Muscle layer of colon (tissue), 2 donors: ENCODE measurements at regions not wholly inside any gene's neighbourhood (a gene's known extent, or its start where the extent isn't known, plus 50 kb on each side); places are given as distances from the start of the nearest gene placed in this dataset.
"Not testable (repeated sequence)": the region's sequence is repeated elsewhere in the genome, so short reads cannot be mapped to it uniquely, and the experiment has no call there.

ENCODE experiments used
- H3K27ac ChIP-seq: one replicate; pipeline ENCODE4 v1.7.0; 2013; ENCODE audit warnings: low read depth, mild to moderate bottlenecking, low read length, moderate library complexity
- H3K27me3 ChIP-seq, 2 donors: one replicate each; pipeline ENCODE4 v1.7.0; 2013; ENCODE audit warnings: low read length in 2 of 2, mild to moderate bottlenecking in 2 of 2; ENCODE audit not compliant: insufficient read depth in 2 of 2, control insufficient read depth in 1 of 2
- H3K36me3 ChIP-seq: one replicate; pipeline ENCODE4 v1.7.0; 2013; ENCODE audit warnings: mild to moderate bottlenecking, low read length; ENCODE audit not compliant: insufficient read depth
- H3K4me1 ChIP-seq: one replicate; pipeline ENCODE4 v1.7.0; 2013; ENCODE audit warnings: mild to moderate bottlenecking, low read length; ENCODE audit not compliant: insufficient read depth
- H3K4me3 ChIP-seq, 2 donors: one replicate each; pipeline ENCODE4 v1.7.0; 2013; ENCODE audit warnings: low read length in 2 of 2, low read depth in 1 of 2, mild to moderate bottlenecking in 1 of 2, moderate library complexity in 1 of 2
- H3K9ac ChIP-seq: one replicate; pipeline ENCODE4 v1.7.0; 2013; ENCODE audit warnings: low read length
- H3K9me3 ChIP-seq: one replicate; pipeline ENCODE4 v1.7.0; 2013; ENCODE audit warnings: mild to moderate bottlenecking, low read length
- donor health status: abdominal sarcoma.
- donor health status: Adenocarcinoma of cecum.

DNA sequence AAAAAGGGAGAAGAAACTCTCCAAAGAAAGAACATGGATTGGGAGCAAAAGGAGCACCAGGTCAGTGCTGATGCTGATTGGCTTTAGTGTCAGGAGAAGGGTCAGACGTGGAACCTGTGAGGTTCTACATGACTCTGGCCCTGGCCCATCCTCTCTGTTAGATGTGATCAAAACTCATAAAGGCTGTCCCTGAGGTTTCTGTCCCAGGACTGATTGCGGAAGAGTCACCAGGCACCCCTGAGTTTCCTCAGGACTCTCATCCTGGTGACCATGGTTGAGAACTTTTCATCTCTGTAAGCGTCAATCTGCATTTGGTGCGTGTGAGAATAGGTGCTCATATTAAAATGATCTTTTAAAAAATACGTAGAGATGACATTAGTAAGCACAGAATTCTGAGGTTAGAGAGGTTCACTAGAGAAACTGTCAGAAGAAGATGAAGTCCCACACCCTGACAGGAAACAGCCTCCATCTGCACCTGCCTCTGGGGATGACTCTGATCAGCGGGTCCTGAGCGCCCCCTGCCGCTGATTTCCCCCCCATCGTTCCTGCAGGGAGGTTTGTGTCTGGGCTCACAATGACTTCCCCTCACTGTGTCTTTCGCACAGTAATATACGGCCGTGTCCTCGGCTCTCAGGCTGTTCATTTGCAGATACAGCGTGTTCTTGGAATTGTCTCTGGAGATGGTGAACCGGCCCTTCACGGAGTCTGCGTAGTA lies 741.8 kb downstream of the TMEM121 start:
- Histone ChIP-seq H3K27ac (no peak overlapping the region), H3K4me3 (no peak overlapping the region), H3K4me1 (no peaks in the 10 kb centered on the region), H3K27me3 (no peaks in the 10 kb centered on the region), H3K9ac (no peak overlapping the region), H3K9me3 (no peaks in the 10 kb centered on the region), H3K36me3 (no peaks in the 10 kb centered on the region)

GRCh38 chr14:106269029-106269428 lies 742.6 kb downstream of the TMEM121 start:
- Histone ChIP-seq H3K36me3 (no peaks in the 10 kb centered on the region), H3K9ac (no peak overlapping the region), H3K27me3 (no peaks in the 10 kb centered on the region), H3K9me3 (no peaks in the 10 kb centered on the region), H3K4me1 (no peaks in the 10 kb centered on the region), H3K4me3 (no peak overlapping the region), H3K27ac (no peak overlapping the region)

DNA sequence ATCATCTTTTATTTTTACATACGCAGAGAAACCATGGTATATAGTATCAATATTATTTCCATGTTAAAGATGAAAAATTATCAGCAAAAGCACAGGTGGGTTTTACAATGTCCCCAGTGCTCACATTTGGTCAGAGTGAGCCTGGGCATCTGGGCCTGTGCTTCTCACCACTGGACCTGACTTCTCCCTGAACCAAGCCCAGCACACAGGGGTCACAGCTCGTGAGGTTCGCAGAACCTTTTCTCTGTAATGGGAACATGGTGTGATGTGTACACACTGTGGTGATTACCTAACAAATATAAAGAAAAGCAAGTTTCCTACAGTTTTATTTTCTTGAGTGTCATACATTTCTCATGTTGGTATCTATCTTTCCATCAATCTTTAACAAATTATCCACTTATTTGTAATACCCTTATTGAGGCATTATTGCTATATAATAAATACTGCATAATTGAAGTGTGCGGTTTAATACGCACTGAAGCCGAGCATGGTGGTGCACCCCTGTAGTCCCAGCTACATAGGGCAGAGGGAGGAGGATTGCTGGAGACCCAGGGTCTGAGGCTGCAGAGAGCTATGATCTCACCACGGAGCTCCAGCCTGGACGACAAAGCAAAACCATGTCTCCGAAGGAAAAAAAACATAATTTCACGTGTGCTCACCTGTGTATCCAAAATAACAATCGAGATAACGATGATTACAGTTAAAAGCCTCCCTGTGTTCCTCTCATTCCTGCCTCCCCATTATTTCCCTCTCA lies 743.2 kb downstream of the TMEM121 start:
- H3K27ac ChIP-seq: no peak overlapping the region
- H3K9ac ChIP-seq: no peak overlapping the region
- no peak overlapping the region for H3K4me3 ChIP-seq
- no peaks in the 10 kb centered on the region for H3K36me3 ChIP-seq
- H3K9me3 ChIP-seq: no peaks in the 10 kb centered on the region
- H3K4me1 ChIP-seq: no peaks in the 10 kb centered on the region
- H3K27me3 ChIP-seq: no peaks in the 10 kb centered on the region

DNA sequence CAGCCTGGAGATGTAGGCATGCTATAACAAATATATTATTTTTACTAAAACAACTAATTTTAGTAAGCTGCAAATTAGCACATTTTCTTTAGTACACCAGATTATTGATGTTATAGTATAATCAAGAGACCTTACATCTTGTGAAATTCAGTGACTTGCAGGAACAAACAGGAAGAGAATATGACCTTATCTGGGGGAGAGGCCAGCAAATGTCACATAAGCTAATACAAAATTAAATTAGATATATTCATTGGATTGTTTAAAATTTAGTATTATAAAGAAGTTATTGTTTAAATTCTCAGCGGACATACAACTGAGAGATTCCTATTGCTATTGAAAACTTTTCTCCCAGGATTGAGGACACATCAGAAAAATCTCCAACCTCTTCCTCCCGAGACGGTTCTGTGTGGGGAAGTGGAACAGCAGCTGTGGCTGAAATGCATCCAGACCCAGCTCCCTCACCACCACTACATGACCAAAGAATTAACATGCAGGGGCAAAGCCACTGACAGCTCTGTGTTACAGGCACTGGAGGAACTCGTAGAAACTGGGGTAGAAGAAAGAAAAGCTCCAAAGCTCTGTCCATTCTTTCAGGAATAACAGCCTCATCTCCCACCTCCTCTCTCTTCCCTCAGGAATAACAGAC lies 744.2 kb downstream of the TMEM121 start:
- not testable (repeated sequence) for H3K36me3 ChIP-seq, H3K9ac ChIP-seq, H3K4me1 ChIP-seq, H3K27me3 ChIP-seq, H3K9me3 ChIP-seq, H3K4me3 ChIP-seq, H3K27ac ChIP-seq

DNA sequence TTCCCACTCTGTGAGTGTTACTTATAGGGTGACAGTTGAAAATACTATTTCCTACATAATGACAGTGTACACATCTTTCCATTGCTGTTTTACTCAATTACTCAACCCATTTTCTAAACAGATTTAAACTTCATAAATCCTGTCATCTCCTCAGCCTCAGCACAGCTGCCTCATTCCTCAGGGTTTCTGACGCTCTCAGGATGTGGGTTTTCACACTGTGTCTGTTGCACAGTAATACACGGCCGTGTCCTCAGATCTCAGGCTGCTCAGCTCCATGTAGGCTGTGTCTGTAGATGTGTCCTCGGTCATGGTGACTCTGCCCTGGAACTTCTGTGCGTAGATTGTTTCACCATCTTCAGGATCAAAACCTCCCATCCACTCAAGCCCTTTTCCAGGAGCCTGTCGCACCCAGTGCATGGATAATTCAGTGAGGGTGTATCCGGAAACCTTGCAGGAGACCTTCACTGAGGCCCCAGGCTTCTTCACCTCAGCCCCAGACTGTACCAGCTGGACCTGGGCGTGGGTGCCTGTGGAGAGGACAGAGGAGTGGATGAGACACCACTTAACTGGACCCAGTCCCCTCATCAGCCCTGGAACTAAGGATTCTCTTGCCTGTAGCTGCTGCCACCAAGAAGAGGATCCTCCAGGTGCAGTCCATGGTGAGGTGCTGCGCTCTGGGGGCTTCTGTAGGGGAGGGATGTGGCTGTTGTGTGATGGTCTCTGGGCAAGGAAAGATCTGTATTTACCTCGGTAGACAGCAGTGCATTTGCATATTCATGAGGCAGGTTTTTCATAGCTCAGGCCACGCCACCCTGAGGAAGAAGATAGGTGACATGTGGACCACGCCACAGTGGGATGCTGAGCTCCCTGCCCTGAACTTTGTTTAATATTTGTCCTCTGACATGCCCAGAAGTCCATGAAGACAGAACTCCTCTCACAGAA lies 750.2 kb downstream of the TMEM121 start:
- Histone ChIP-seq H3K9me3 (no peaks in the 10 kb centered on the region), H3K36me3 (no peaks in the 10 kb centered on the region), H3K27me3 (peaks cover 0 to 5% of the 10 kb centered on the region in 2 donors), H3K4me3 (no peak overlapping the region), H3K4me1 (no peaks in the 10 kb centered on the region), H3K27ac (no peak overlapping the region), H3K9ac (no peak overlapping the region)

- Histone ChIP-seq H3K4me3 (no peak overlapping the region), H3K9me3 (no peaks in the 10 kb centered on the region), H3K27ac (no peak overlapping the region), H3K27me3 (peaks cover 0 to 5% of the 10 kb centered on the region in 2 donors), H3K4me1 (no peaks in the 10 kb centered on the region), H3K9ac (no peak overlapping the region), H3K36me3 (no peaks in the 10 kb centered on the region)
Observed at GRCh38 chr14:106277503-106277902, 751.1 kb downstream of the TMEM121 start.

- H3K4me3 ChIP-seq: no peak overlapping the region
- no peaks in the 10 kb centered on the region for H3K36me3 ChIP-seq
- H3K4me1 ChIP-seq: no peaks in the 10 kb centered on the region
- H3K27me3 ChIP-seq: peaks cover 0 to 5% of the 10 kb centered on the region in 2 donors
- no peaks in the 10 kb centered on the region for H3K9me3 ChIP-seq
- no peak overlapping the region for H3K9ac ChIP-seq
- no peak overlapping the region for H3K27ac ChIP-seq
Observed at GRCh38 chr14:106280876-106281275, 754.5 kb downstream of the TMEM121 start.

DNA sequence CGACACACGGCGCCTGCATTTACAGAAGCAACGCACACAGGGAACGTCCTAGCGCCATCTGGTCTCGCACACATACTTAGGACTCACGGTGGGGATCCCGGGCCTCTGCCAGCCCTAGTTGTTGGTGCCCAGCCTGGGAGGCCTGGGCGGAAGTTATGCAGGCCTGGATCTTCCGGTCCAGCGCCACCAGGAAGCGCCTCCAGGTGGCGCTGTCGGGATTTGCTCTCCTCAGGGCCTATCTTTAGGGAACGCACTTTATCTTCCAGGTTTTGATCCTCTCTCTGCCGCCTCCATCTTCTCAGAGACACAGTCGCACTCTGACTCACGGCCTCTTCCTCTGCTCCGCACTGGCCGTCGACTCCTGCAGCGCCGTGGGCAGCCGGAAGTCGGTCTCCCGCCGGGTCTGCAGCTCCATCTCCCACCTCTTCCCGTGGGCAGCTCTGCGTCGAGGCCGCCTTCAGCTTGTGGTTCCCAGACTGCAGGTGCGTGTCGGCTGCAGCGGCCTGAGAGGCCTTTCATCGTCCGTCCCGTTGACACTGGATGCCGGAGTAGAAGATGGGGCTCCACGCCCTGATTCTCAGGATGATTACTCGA lies 760.4 kb downstream of the TMEM121 start:
- Histone ChIP-seq H3K36me3 (no peaks in the 10 kb centered on the region), H3K27ac (no peak overlapping the region), H3K4me1 (no peaks in the 10 kb centered on the region), H3K9me3 (no peaks in the 10 kb centered on the region), H3K9ac (no peak overlapping the region), H3K27me3 (no peaks in the 10 kb centered on the region), H3K4me3 (no peak overlapping the region)

GRCh38 chr14:106287506-106287905 lies 761.1 kb downstream of the TMEM121 start:
- H3K9ac ChIP-seq: no peak overlapping the region
- no peaks in the 10 kb centered on the region for H3K4me1 ChIP-seq
- H3K9me3 ChIP-seq: no peaks in the 10 kb centered on the region
- no peak overlapping the region for H3K4me3 ChIP-seq
- no peaks in the 10 kb centered on the region for H3K27me3 ChIP-seq
- no peak overlapping the region for H3K27ac ChIP-seq
- H3K36me3 ChIP-seq: no peaks in the 10 kb centered on the region

- no peaks in the 10 kb centered on the region for H3K4me1 ChIP-seq
- no peak overlapping the region for H3K4me3 ChIP-seq
- H3K27me3 ChIP-seq: no peaks in the 10 kb centered on the region
- no peaks in the 10 kb centered on the region for H3K36me3 ChIP-seq
- no peak overlapping the region for H3K9ac ChIP-seq
- no peaks in the 10 kb centered on the region for H3K9me3 ChIP-seq
- no peak overlapping the region for H3K27ac ChIP-seq
Observed at GRCh38 chr14:106291626-106292025, 765.2 kb downstream of the TMEM121 start.
